Activated T-helper 17 cell treated with anti-CD3 and anti-CD28 coated beads, Interleukin-2, amount 50 U/mL, for 72 hours (primary cell): ENCODE measurements at regions not wholly inside any gene's neighbourhood (a gene's known extent, or its start where the extent isn't known, plus 50 kb on each side); places are given as distances from the start of the nearest gene placed in this dataset.
"Not testable (repeated sequence)": the region's sequence is repeated elsewhere in the genome, so short reads cannot be mapped to it uniquely, and the experiment has no call there.

Experiments
- ATAC-seq: fragments of 150-1000 bp; cut with Tn5 transposase; replicated peaks from 2 replicates; pipeline ENCODE4 v1.10.0; 2021; ENCODE audit warnings: mild to moderate bottlenecking, moderate library complexity
- H3K27ac Mint-ChIP-seq: one replicate; pipeline ENCODE4 v1.8.0; 2022; ENCODE audit warnings: mixed read lengths
- H3K27me3 Mint-ChIP-seq: one replicate; pipeline ENCODE4 v1.8.0; 2022; ENCODE audit warnings: mixed read lengths
- H3K36me3 Mint-ChIP-seq: one replicate; pipeline ENCODE4 v1.8.0; 2022; ENCODE audit warnings: low read depth, mild to moderate bottlenecking, mixed read lengths
- H3K4me1 Mint-ChIP-seq: one replicate; pipeline ENCODE4 v1.8.0; 2022; ENCODE audit warnings: mixed read lengths
- H3K4me3 Mint-ChIP-seq: one replicate; pipeline ENCODE4 v1.8.0; 2022; ENCODE audit warnings: mild to moderate bottlenecking, mixed read lengths
- H3K9me3 Mint-ChIP-seq: one replicate; pipeline ENCODE4 v1.8.0; 2022; ENCODE audit warnings: mixed read lengths

DNA sequence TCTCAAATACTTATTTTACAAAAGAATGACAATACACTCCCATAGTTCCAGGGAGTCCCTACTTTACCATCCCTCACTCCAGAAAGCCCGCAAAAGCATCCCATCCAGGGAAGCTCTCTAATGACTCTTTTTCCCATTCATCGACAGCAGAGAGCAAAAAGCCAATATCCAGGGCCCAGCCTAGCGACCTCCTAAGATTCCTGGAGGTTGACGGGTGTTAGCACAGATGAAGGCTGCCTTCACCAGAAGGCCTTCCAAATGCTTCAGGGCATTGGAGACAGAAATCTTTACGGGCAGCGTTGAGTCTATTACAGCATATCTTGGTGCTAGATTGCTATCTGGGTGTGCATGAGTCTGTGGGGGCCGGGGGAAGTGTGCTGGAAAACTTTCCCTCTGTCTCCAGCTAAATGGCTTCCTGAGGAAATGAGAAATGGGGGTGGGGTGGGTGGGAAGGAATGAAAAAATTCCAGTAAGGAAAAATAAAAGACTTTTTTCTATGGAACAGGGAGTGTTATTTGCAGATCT is 136.6 kb downstream of the PROX1 start:
- Mint-ChIP-seq H3K27ac (no peak overlapping the region), H3K4me1 (no peaks in the 10 kb centered on the region), H3K9me3 (peaks cover 3% of the 10 kb centered on the region), H3K36me3 (no peaks in the 10 kb centered on the region), H3K27me3 (peaks cover 22% of the 10 kb centered on the region), H3K4me3 (no peak overlapping the region)
- no peak for ATAC-seq

DNA sequence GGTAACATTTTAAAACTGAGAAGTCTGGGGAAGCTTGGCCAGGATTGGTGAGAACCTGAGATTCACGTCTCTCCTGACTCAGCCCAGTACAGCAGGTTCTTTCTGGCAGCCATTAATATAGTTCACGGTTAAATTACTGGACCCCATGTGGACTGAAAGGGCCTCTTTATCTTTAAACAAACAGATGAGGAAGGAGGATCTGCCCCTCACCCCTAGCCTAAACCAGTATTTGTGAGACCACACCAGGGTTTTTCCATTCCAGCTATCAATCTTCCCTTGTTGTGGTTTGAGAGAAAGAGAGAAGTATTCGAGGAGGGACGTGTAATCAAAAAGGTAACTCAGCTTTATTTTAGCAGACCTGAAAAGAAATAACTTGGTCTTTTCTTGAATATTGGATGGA is 137.1 kb downstream of the PROX1 start:
- peaks cover 3% of the 10 kb centered on the region for H3K9me3 Mint-ChIP-seq
- H3K36me3 Mint-ChIP-seq = no peaks in the 10 kb centered on the region
- no peak for ATAC-seq
- no peak overlapping the region for H3K4me3 Mint-ChIP-seq
- H3K27ac Mint-ChIP-seq = no peak overlapping the region
- H3K27me3 Mint-ChIP-seq = peaks cover 22% of the 10 kb centered on the region
- no peaks in the 10 kb centered on the region for H3K4me1 Mint-ChIP-seq

- no peaks in the 10 kb centered on the region for H3K36me3 Mint-ChIP-seq
- ATAC-seq = no peak
- H3K4me1 Mint-ChIP-seq = no peaks in the 10 kb centered on the region
- H3K27ac Mint-ChIP-seq = no peak overlapping the region
- H3K9me3 Mint-ChIP-seq = peaks cover 3% of the 10 kb centered on the region
- H3K27me3 Mint-ChIP-seq = peaks cover 22% of the 10 kb centered on the region
- H3K4me3 Mint-ChIP-seq = no peak overlapping the region
These were observed 138.0 kb downstream of the PROX1 start for GRCh38 chr1:214125819-214126218.

DNA sequence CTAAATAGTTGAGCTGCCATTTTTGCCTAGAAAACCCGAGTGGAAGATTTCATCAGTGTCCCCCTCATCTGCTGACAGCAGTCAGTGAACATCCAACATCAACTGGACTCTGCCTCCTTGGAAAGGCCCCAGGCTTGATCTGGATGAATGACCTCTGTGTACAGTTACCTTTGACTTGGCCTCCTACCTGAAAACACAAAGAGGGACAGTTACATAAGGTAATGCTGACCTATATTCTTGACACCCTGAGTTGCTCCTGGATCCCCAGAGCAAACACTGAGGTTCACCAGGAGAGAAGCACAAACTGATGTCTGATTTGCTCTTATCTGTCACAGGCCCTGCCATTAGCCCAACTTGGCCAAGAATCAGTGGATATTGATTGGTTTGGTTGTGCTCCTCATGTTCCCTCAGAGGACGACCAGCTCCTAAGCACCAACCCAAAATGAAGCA is 138.9 kb downstream of the PROX1 start:
- H3K36me3 Mint-ChIP-seq = no peaks in the 10 kb centered on the region
- H3K27ac Mint-ChIP-seq = no peak overlapping the region

DNA sequence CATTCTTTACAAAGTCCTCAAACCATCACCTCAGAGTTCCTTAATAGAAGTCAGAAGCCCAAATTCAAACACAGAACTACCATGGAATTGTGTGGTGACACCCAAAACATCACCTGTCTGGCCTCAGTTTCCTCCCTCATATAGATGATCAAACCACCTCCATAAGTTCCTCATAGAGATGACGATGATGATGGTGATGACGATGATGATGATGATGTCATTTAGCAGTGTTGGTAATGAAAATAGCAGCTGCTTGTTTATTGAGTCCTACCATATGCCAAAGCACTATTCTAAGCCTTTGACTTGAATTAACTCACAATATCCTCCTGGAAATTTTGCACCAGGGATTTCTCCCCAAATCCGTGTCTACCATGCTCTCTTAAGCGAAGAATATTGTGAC is 139.9 kb downstream of the PROX1 start:
- Mint-ChIP-seq H3K9me3 (no peaks in the 10 kb centered on the region), H3K4me3 (no peak overlapping the region), H3K27me3 (peaks cover 24% of the 10 kb centered on the region), H3K27ac (no peak overlapping the region), H3K4me1 (no peaks in the 10 kb centered on the region), H3K36me3 (no peaks in the 10 kb centered on the region)
- no peak for ATAC-seq

More for the DNA sequence above, 138.9 kb downstream of the PROX1 start:
- Mint-ChIP-seq H3K27me3 (peaks cover 19% of the 10 kb centered on the region), H3K9me3 (peaks cover under 1% of the 10 kb centered on the region), H3K4me1 (no peaks in the 10 kb centered on the region), H3K4me3 (no peak overlapping the region)
- no peak for ATAC-seq

DNA sequence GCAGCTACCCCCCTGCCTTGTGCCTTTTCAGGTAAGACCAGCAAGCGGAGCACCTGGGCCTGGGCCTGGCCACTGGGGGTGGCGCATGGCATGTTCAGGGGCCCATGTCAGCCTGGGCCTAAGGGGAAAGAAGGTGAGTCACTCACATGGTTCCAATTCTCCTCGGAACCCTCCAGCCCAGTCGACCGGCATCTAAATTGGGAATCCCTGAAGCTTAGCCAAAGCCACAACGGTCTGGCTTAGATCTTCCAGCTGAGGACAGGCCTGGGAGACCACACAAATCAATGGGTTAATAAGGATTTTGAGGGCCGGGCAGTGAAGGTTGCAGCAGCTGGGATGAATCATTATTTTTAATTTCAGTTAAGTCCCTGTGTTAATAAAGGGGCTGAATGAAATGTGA is 145.1 kb upstream of the SMYD2 start:
- Mint-ChIP-seq H3K4me1 (no peaks in the 10 kb centered on the region), H3K9me3 (no peaks in the 10 kb centered on the region), H3K27ac (no peak overlapping the region), H3K27me3 (peaks cover 22% of the 10 kb centered on the region), H3K4me3 (no peak overlapping the region), H3K36me3 (no peaks in the 10 kb centered on the region)
- no peak for ATAC-seq

- ATAC-seq = no peak
- Mint-ChIP-seq H3K36me3 (no peaks in the 10 kb centered on the region), H3K4me1 (no peaks in the 10 kb centered on the region), H3K27me3 (peaks cover 22% of the 10 kb centered on the region), H3K27ac (no peak overlapping the region), H3K4me3 (no peak overlapping the region), H3K9me3 (no peaks in the 10 kb centered on the region)
These were observed 144.5 kb upstream of the SMYD2 start for GRCh38 chr1:214136324-214136919.

- no peaks in the 10 kb centered on the region for H3K4me1 Mint-ChIP-seq
- no peak overlapping the region for H3K27ac Mint-ChIP-seq
- H3K4me3 Mint-ChIP-seq = no peak overlapping the region
- no peak for ATAC-seq
- peaks cover 12% of the 10 kb centered on the region for H3K27me3 Mint-ChIP-seq
- H3K9me3 Mint-ChIP-seq = no peaks in the 10 kb centered on the region
- no peaks in the 10 kb centered on the region for H3K36me3 Mint-ChIP-seq
These were observed 139.5 kb upstream of the SMYD2 start for GRCh38 chr1:214141486-214141885.

GRCh38 chr1:214143006-214143992 is 137.7 kb upstream of the SMYD2 start:
- no peak overlapping the region for H3K27ac Mint-ChIP-seq
- no peak for ATAC-seq
- H3K4me3 Mint-ChIP-seq = no peak overlapping the region
- H3K36me3 Mint-ChIP-seq = no peaks in the 10 kb centered on the region
- no peaks in the 10 kb centered on the region for H3K4me1 Mint-ChIP-seq
- H3K9me3 Mint-ChIP-seq = no peaks in the 10 kb centered on the region
- H3K27me3 Mint-ChIP-seq = peaks cover 12% of the 10 kb centered on the region

DNA sequence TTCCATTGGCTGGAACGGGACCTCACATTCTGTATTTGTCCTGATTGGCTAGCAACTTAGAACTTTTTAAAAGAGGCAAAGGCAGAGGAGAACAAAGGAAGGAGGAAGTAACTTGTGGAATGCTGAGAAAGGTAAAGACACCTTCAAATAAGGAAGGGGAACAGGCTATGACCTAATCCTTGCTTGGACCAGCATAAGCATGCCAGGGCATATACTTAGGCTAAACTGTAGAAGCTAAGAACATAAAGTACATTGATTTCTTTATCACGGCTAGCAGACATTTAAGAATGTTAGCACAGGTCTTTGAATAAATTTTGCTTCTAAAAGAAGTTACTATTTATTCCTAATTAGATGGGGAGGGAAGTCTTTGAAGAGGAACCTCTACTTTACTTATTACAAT is 136.4 kb upstream of the SMYD2 start:
- peaks cover 10% of the 10 kb centered on the region for H3K27me3 Mint-ChIP-seq
- H3K4me3 Mint-ChIP-seq, ATAC-seq, H3K4me1 Mint-ChIP-seq, H3K36me3 Mint-ChIP-seq, H3K27ac Mint-ChIP-seq, H3K9me3 Mint-ChIP-seq: not testable (repeated sequence)

- peaks cover 6% of the 10 kb centered on the region for H3K27me3 Mint-ChIP-seq
- ATAC-seq = no peak
- no peaks in the 10 kb centered on the region for H3K4me1 Mint-ChIP-seq
- H3K9me3 Mint-ChIP-seq = no peaks in the 10 kb centered on the region
- H3K36me3 Mint-ChIP-seq = no peaks in the 10 kb centered on the region
- H3K4me3 Mint-ChIP-seq = no peak overlapping the region
- no peak overlapping the region for H3K27ac Mint-ChIP-seq
These were observed 134.4 kb upstream of the SMYD2 start for GRCh38 chr1:214146523-214146922.

- H3K4me3 Mint-ChIP-seq = no peak overlapping the region
- H3K27me3 Mint-ChIP-seq = peaks cover 18% of the 10 kb centered on the region
- no peaks in the 10 kb centered on the region for H3K4me1 Mint-ChIP-seq
- H3K36me3 Mint-ChIP-seq = no peaks in the 10 kb centered on the region
- H3K27ac Mint-ChIP-seq = no peak overlapping the region
- H3K9me3 Mint-ChIP-seq = no peaks in the 10 kb centered on the region
- ATAC-seq = no peak
These were observed 126.2 kb upstream of the SMYD2 start for GRCh38 chr1:214154596-214155292.

GRCh38 chr1:214155987-214156625 is 124.9 kb upstream of the SMYD2 start:
- no peak for ATAC-seq
- no peaks in the 10 kb centered on the region for H3K9me3 Mint-ChIP-seq

GRCh38 chr1:214164173-214164572 is 116.8 kb upstream of the SMYD2 start:
- Mint-ChIP-seq H3K27ac (no peak overlapping the region), H3K4me3 (no peak overlapping the region), H3K9me3 (no peaks in the 10 kb centered on the region), H3K4me1 (no peaks in the 10 kb centered on the region), H3K36me3 (no peaks in the 10 kb centered on the region), H3K27me3 (peaks cover 30% of the 10 kb centered on the region)
- ATAC-seq = no peak

More at GRCh38 chr1:214155987-214156625, 124.9 kb upstream of the SMYD2 start:
- H3K27me3 Mint-ChIP-seq = peaks cover 20% of the 10 kb centered on the region
- H3K4me3 Mint-ChIP-seq = no peak overlapping the region
- no peaks in the 10 kb centered on the region for H3K36me3 Mint-ChIP-seq
- H3K4me1 Mint-ChIP-seq = no peaks in the 10 kb centered on the region
- H3K27ac Mint-ChIP-seq = no peak overlapping the region
